H1 (cell line): ENCODE measurements at regions not wholly inside any gene's neighbourhood (a gene's known extent, or its start where the extent isn't known, plus 50 kb on each side); places are given as distances from the start of the nearest gene placed in this dataset.

Experiments used
- EGR1 ChIP-seq: IDR thresholded peaks from 2 replicates; pipeline ENCODE4 v1.6.1; 2011; ENCODE audit warnings: low read depth, low read length, borderline replicate concordance
- HDAC6 ChIP-seq: IDR thresholded peaks from one replicate; pipeline ENCODE4 v1.7.1; 2012; ENCODE audit warnings: low read depth, mild to moderate bottlenecking, inconsistent platforms, low read length, moderate library complexity
- MAFK ChIP-seq: IDR thresholded peaks from 2 replicates; pipeline ENCODE4 v1.6.1; 2012; ENCODE audit warnings: low read depth, mild to moderate bottlenecking, improper control_type of control experiment, low read length
- RFX5 ChIP-seq: IDR thresholded peaks from 2 replicates; pipeline ENCODE4 v1.6.1; 2011; ENCODE audit warnings: low read depth, low read length, improper control_type of control experiment, borderline replicate concordance
- RNF2 ChIP-seq: fragments of 200-900, 300-1000 bp; sonication (generic); IDR thresholded peaks from 2 replicates; pipeline ENCODE4 v1.7.1; 2016; ENCODE audit warnings: borderline replicate concordance, low read depth, mild to moderate bottlenecking, antibody characterized with exemption, low read length; ENCODE audit not compliant: poor library complexity, severe bottlenecking; ENCODE audit errors: missing control alignments
- SIX5 ChIP-seq: IDR thresholded peaks from 2 replicates; pipeline ENCODE4 v1.6.1; 2011; ENCODE audit warnings: mild to moderate bottlenecking, low read depth, low read length
- SP2 ChIP-seq: IDR thresholded peaks from 2 replicates; pipeline ENCODE4 v1.6.1; 2012; ENCODE audit warnings: mild to moderate bottlenecking, low read length, inconsistent platforms
- TBP ChIP-seq: IDR thresholded peaks from 2 replicates; pipeline ENCODE4 v1.6.1; 2011; ENCODE audit warnings: low read depth, low read length, improper control_type of control experiment
- TEAD4 ChIP-seq: IDR thresholded peaks from 2 replicates; pipeline ENCODE4 v1.6.1; 2012; ENCODE audit warnings: low read depth, low read length, inconsistent platforms, mixed read lengths

DNA sequence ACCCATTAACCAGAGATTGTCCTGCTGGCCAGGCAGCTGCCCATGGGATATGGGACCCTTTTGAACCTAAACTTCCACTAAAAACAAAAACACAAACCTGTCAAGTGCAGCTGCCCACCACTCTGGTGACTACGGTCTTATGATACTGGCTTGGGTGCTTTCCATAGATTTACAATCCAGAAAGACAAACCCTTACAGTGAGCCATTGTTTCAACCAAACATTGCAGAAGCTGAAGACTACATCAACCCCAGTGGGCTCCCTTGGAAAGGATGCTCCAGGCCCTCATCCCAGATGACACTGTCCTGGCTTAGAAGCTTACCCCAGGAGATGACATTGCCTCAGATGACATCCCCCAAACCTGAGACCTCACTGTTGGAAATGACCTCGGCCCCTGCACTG lies 56.9 kb upstream of the WNT11 start (continued):
- TF ChIP-seq HDAC6 = no peak
- TF ChIP-seq TEAD4 = no peak
- TF ChIP-seq MAFK = no peak
- no peak for TF ChIP-seq EGR1
- no peak for TF ChIP-seq SIX5
- TF ChIP-seq RFX5 = no peak
- TF ChIP-seq TBP = no peak
- TF ChIP-seq RNF2 = no peak
- no peak for TF ChIP-seq SP2
